ENCODE measurements at regions not wholly inside any gene's neighbourhood (a gene's known extent, or its start where the extent isn't known, plus 50 kb on each side); places are given as distances from the start of the nearest gene placed in this dataset.

GRCh38 chr5:107325866-107326265 is 344.9 kb downstream of the EFNA5 start:
- Mint-ChIP-seq H3K4me1 (no peaks in the 10 kb centered on the region), H3K27me3 (no peaks in the 10 kb centered on the region), H3K4me3 (no peak overlapping the region), H3K9me3 (no peaks in the 10 kb centered on the region), H3K36me3 (no peaks in the 10 kb centered on the region), H3K27ac (no peak overlapping the region)
- DNase-seq (ENCODE audit: low spot score in 2 of 2) (no peak), ATAC-seq (ENCODE audit: low read depth) (no peak)

GRCh38 chr5:107324809-107325208 is 345.9 kb downstream of the EFNA5 start:
- Mint-ChIP-seq H3K4me1 (no peaks in the 10 kb centered on the region), H3K36me3 (no peaks in the 10 kb centered on the region), H3K27ac (no peak overlapping the region), H3K27me3 (no peaks in the 10 kb centered on the region), H3K9me3 (no peaks in the 10 kb centered on the region), H3K4me3 (no peak overlapping the region)
- no peak for ATAC-seq (ENCODE audit: low read depth)
- DNase-seq (ENCODE audit: low spot score in 2 of 2): no peak

- DNase-seq (ENCODE audit: low spot score in 2 of 2) (no peak), ATAC-seq (ENCODE audit: low read depth) (no peak)
- H3K36me3 Mint-ChIP-seq: no peaks in the 10 kb centered on the region
- H3K27me3 Mint-ChIP-seq: no peaks in the 10 kb centered on the region
- H3K4me3 Mint-ChIP-seq: no peak overlapping the region
- H3K9me3 Mint-ChIP-seq: no peaks in the 10 kb centered on the region
- H3K4me1 Mint-ChIP-seq: no peaks in the 10 kb centered on the region
- H3K27ac Mint-ChIP-seq: no peak overlapping the region
Observed at GRCh38 chr5:107324071-107324470, 346.7 kb downstream of the EFNA5 start.

DNA sequence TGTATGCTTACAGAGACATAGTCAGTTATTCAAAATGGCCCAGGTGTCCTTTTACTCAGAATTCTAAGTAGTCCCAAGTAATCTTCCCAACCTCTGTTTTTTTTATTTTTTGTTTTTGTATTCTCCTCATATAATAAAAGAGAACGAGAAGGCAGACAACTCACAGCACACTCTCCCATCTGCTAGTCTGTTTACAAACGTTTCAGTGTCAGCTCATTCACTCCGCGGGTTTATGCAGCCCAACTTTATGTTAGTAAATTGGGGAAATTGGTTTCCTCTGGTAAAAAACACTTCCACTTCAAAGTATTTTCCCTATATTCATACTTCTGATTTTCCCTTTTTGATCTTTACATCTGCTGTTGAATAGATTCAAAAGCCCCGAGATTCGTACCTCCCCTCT is 347.2 kb downstream of the EFNA5 start:
- Mint-ChIP-seq H3K27ac (no peak overlapping the region), H3K9me3 (no peaks in the 10 kb centered on the region), H3K36me3 (no peaks in the 10 kb centered on the region), H3K4me1 (no peaks in the 10 kb centered on the region), H3K4me3 (no peak overlapping the region), H3K27me3 (no peaks in the 10 kb centered on the region)
- ATAC-seq (ENCODE audit: low read depth) (no peak), DNase-seq (ENCODE audit: low spot score in 2 of 2) (no peak)

DNA sequence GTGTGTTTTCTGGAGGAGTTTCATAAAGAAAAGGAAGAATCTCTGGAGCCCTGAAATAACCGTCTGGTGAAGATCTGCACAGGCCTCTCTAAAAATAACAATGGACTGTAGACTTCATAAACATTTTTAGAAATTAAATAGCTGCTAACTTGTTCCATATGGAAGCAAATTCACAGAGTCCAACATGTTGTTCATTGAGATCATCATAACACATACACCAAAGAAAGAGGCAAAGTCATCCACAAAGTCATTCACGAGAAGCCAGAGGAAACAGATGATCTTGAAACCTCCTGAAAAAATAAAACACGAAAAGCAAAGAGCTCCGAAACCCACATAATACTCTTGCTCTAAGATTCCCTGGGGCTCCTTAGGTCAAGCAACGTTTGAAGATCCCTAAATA is 347.8 kb downstream of the EFNA5 start:
- no peaks in the 10 kb centered on the region for H3K36me3 Mint-ChIP-seq
- H3K27ac Mint-ChIP-seq: no peak overlapping the region
- DNase-seq (ENCODE audit: low spot score in 2 of 2): no peak
- H3K4me1 Mint-ChIP-seq: no peaks in the 10 kb centered on the region
- no peak for ATAC-seq (ENCODE audit: low read depth)
- H3K9me3 Mint-ChIP-seq: no peaks in the 10 kb centered on the region
- no peak overlapping the region for H3K4me3 Mint-ChIP-seq
- H3K27me3 Mint-ChIP-seq: peaks cover 1% of the 10 kb centered on the region

- H3K36me3 Mint-ChIP-seq: no peaks in the 10 kb centered on the region
- no peak overlapping the region for H3K27ac Mint-ChIP-seq
- no peaks in the 10 kb centered on the region for H3K4me1 Mint-ChIP-seq
- DNase-seq (ENCODE audit: low spot score in 2 of 2) (no peak), ATAC-seq (ENCODE audit: low read depth) (no peak)
- no peaks in the 10 kb centered on the region for H3K9me3 Mint-ChIP-seq
- H3K4me3 Mint-ChIP-seq: no peak overlapping the region
- peaks cover 1% of the 10 kb centered on the region for H3K27me3 Mint-ChIP-seq
Observed at GRCh38 chr5:107321906-107322305, 348.8 kb downstream of the EFNA5 start.

- H3K9me3 Mint-ChIP-seq: no peaks in the 10 kb centered on the region
- no peak for ATAC-seq (ENCODE audit: low read depth)
- no peak for DNase-seq (ENCODE audit: low spot score in 2 of 2)
- no peak overlapping the region for H3K27ac Mint-ChIP-seq
- H3K4me1 Mint-ChIP-seq: no peaks in the 10 kb centered on the region
- no peaks in the 10 kb centered on the region for H3K36me3 Mint-ChIP-seq
- H3K27me3 Mint-ChIP-seq: peaks cover 1% of the 10 kb centered on the region
- no peak overlapping the region for H3K4me3 Mint-ChIP-seq
Observed at GRCh38 chr5:107320846-107321245, 349.9 kb downstream of the EFNA5 start.

GRCh38 chr5:107320376-107320775 is 350.4 kb downstream of the EFNA5 start:
- Mint-ChIP-seq H3K36me3 (no peaks in the 10 kb centered on the region), H3K4me1 (no peaks in the 10 kb centered on the region), H3K27me3 (peaks cover 1% of the 10 kb centered on the region), H3K27ac (no peak overlapping the region), H3K4me3 (no peak overlapping the region), H3K9me3 (no peaks in the 10 kb centered on the region)
- ATAC-seq (ENCODE audit: low read depth) (no peak), DNase-seq (ENCODE audit: low spot score in 2 of 2) (no peak)

- Mint-ChIP-seq H3K9me3 (no peaks in the 10 kb centered on the region), H3K27ac (no peak overlapping the region), H3K36me3 (no peaks in the 10 kb centered on the region), H3K4me3 (no peak overlapping the region), H3K27me3 (peaks cover 1% of the 10 kb centered on the region), H3K4me1 (no peaks in the 10 kb centered on the region)
- ATAC-seq (ENCODE audit: low read depth): no peak
- DNase-seq (ENCODE audit: low spot score in 2 of 2): no peak
Observed at GRCh38 chr5:107319901-107320300, 350.8 kb downstream of the EFNA5 start.

DNA sequence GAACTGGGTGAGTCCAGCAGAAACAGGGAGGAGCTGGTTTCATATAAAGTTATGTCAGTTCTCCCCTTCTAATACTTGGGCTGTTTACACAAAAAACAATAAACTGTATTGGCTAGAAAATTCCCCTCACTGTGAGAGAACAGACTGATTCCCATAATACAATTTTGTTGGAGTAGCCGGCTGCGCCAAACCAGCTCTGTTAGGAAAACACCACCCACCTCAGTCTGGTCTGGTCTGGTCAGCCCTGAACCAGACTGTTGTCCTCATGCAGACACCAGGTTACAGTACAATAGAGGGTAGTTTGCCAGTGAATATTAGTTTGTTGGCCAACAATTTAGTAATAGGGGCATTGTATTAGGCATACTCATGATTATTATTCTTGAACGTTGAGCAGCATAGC is 356.4 kb downstream of the EFNA5 start:
- Mint-ChIP-seq H3K27me3 (peaks cover 1% of the 10 kb centered on the region), H3K36me3 (no peaks in the 10 kb centered on the region), H3K4me3 (no peak overlapping the region), H3K9me3 (no peaks in the 10 kb centered on the region), H3K4me1 (no peaks in the 10 kb centered on the region), H3K27ac (no peak overlapping the region)
- ATAC-seq (ENCODE audit: low read depth) (no peak), DNase-seq (ENCODE audit: low spot score in 2 of 2) (no peak)

DNA sequence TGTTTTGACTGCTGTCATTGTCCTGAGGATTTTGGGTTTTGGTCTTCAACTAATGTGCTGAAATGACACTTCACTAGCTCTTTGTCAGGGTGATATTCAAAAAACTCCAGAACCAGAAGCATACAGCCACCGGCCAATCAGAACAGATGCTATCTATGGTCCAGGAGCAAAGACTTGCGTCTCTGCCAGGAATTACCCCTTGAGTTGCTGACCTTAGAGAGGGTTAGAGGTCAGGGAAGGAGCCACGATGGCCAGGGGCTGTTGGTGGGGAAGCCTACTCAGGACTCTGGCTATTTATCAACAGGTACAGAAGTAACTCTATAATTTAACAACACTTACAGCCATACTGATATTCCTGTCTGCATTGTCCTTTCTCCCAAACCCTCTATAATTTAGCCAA is 356.8 kb downstream of the EFNA5 start:
- ATAC-seq (ENCODE audit: low read depth): no peak
- Mint-ChIP-seq H3K4me1 (no peaks in the 10 kb centered on the region), H3K27me3 (peaks cover 1% of the 10 kb centered on the region)

DNA sequence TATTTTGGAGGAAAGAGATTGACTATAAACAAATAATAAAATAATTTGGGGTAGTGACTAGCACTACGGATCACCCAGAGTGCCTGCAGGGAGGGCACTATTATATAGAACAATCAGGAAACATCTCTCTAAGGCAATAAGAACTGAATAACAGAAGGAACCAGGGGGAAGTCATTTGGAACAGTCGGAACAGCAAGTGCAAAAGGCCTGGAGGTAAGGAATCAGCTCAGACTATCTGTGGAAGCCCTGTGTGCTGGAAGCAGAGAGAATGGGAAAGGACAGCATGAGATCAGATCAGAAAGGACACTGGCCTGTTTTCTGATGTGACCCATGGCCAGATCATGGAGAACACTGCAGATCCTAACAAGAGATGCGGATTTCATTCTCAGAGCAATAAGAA is 357.6 kb downstream of the EFNA5 start:
- Mint-ChIP-seq H3K27me3 (peaks cover 1% of the 10 kb centered on the region), H3K27ac (no peak overlapping the region)

More for the DNA sequence above, 356.8 kb downstream of the EFNA5 start:
- Mint-ChIP-seq H3K9me3 (no peaks in the 10 kb centered on the region), H3K27ac (no peak overlapping the region), H3K36me3 (no peaks in the 10 kb centered on the region), H3K4me3 (no peak overlapping the region)
- DNase-seq (ENCODE audit: low spot score in 2 of 2): no peak

GRCh38 chr5:107310181-107310580 is 360.6 kb downstream of the EFNA5 start:
- ATAC-seq (ENCODE audit: low read depth) (no peak), DNase-seq (ENCODE audit: low spot score in 2 of 2) (no peak)
- no peak overlapping the region for H3K4me3 Mint-ChIP-seq
- no peaks in the 10 kb centered on the region for H3K36me3 Mint-ChIP-seq
- no peaks in the 10 kb centered on the region for H3K4me1 Mint-ChIP-seq
- H3K9me3 Mint-ChIP-seq: no peaks in the 10 kb centered on the region
- peaks cover 1% of the 10 kb centered on the region for H3K27me3 Mint-ChIP-seq
- H3K27ac Mint-ChIP-seq: no peak overlapping the region

More for the DNA sequence above, 357.6 kb downstream of the EFNA5 start:
- no peak overlapping the region for H3K4me3 Mint-ChIP-seq
- no peaks in the 10 kb centered on the region for H3K9me3 Mint-ChIP-seq
- no peak for DNase-seq (ENCODE audit: low spot score in 2 of 2)
- H3K4me1 Mint-ChIP-seq: no peaks in the 10 kb centered on the region
- no peak for ATAC-seq (ENCODE audit: low read depth)
- H3K36me3 Mint-ChIP-seq: no peaks in the 10 kb centered on the region

GRCh38 chr5:107306594-107306993 is 364.1 kb downstream of the EFNA5 start:
- H3K27me3 Mint-ChIP-seq: peaks cover 1% of the 10 kb centered on the region
- no peaks in the 10 kb centered on the region for H3K9me3 Mint-ChIP-seq
- no peak for DNase-seq (ENCODE audit: low spot score in 2 of 2)
- ATAC-seq (ENCODE audit: low read depth): no peak
- no peaks in the 10 kb centered on the region for H3K4me1 Mint-ChIP-seq
- H3K4me3 Mint-ChIP-seq: no peak overlapping the region
- H3K36me3 Mint-ChIP-seq: no peaks in the 10 kb centered on the region
- H3K27ac Mint-ChIP-seq: no peak overlapping the region

- DNase-seq (ENCODE audit: low spot score in 2 of 2) (no peak), ATAC-seq (ENCODE audit: low read depth) (no peak)
- Mint-ChIP-seq H3K4me3 (no peak overlapping the region), H3K27ac (no peak overlapping the region), H3K27me3 (peaks cover 1% of the 10 kb centered on the region), H3K4me1 (no peaks in the 10 kb centered on the region), H3K9me3 (no peaks in the 10 kb centered on the region), H3K36me3 (no peaks in the 10 kb centered on the region)
Observed at GRCh38 chr5:107306002-107306401, 364.7 kb downstream of the EFNA5 start.

DNA sequence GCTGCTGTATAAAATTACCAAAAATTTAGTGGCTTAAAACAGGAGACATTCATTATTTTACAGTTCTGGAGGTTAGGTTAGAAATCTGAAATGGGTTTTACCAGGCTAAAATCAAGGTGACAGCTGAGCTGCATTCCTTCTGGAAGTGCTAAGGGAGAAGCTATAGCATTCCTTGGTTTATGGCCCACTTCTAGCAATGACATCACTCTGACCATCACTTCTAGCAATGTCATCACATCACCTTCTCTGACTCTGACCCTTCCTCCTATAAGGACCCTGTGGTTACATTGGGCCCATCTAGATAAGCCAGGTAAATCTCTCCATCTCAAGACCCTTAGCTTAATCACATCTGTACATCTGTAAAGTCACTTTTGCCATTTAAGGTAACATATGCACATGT is 366.1 kb downstream of the EFNA5 start:
- H3K27me3 Mint-ChIP-seq: peaks cover 1% of the 10 kb centered on the region
- no peaks in the 10 kb centered on the region for H3K9me3 Mint-ChIP-seq
- H3K36me3 Mint-ChIP-seq: no peaks in the 10 kb centered on the region
- no peak overlapping the region for H3K4me3 Mint-ChIP-seq
- DNase-seq (ENCODE audit: low spot score in 2 of 2) (no peak), ATAC-seq (ENCODE audit: low read depth) (no peak)
- H3K27ac Mint-ChIP-seq: no peak overlapping the region
- H3K4me1 Mint-ChIP-seq: no peaks in the 10 kb centered on the region
